Activated CD4-positive, alpha-beta T cell treated with anti-CD3 and anti-CD28 coated beads for 24 hours (primary cell): ENCODE measurements at regions not wholly inside any gene's neighbourhood (a gene's known extent, or its start where the extent isn't known, plus 50 kb on each side); places are given as distances from the start of the nearest gene placed in this dataset.

Experiments used
- DNase-seq, 2 donors: peaks; one replicate each; pipeline ENCODE4 v3.0.0-alpha.2; 2020; ENCODE audit warnings: low read depth in 2 of 2

GRCh38 chr5:124664287-124664686 lies 82.2 kb downstream of the ZNF608 start:
- DNase-seq = no peak

GRCh38 chr5:124663101-124663506 lies 83.3 kb downstream of the ZNF608 start:
- DNase-seq = no peak

- DNase-seq = no peak
Observed at GRCh38 chr5:124662181-124662781, 84.2 kb downstream of the ZNF608 start.

- no peak for DNase-seq
Observed at GRCh38 chr5:124661317-124662141, 84.9 kb downstream of the ZNF608 start.

GRCh38 chr5:124660229-124661093 lies 86.0 kb downstream of the ZNF608 start:
- no peak for DNase-seq

GRCh38 chr5:124659798-124660197 lies 86.6 kb downstream of the ZNF608 start:
- no peak for DNase-seq

- no peak for DNase-seq
Observed at GRCh38 chr5:124658867-124659557, 87.4 kb downstream of the ZNF608 start.

- no peak for DNase-seq
Observed at GRCh38 chr5:124655921-124656511, 90.4 kb downstream of the ZNF608 start.

GRCh38 chr5:124655251-124655917 lies 91.1 kb downstream of the ZNF608 start:
- DNase-seq = no peak

- no peak for DNase-seq
Observed at GRCh38 chr5:124654418-124654817, 92.0 kb downstream of the ZNF608 start.

GRCh38 chr5:124653666-124654065 lies 92.8 kb downstream of the ZNF608 start:
- no peak for DNase-seq

- no peak for DNase-seq
Observed at GRCh38 chr5:124652892-124653441, 93.5 kb downstream of the ZNF608 start.

GRCh38 chr5:124652514-124652819 lies 94.0 kb downstream of the ZNF608 start:
- no peak for DNase-seq

GRCh38 chr5:124651663-124652513 lies 94.6 kb downstream of the ZNF608 start:
- DNase-seq = peak in 1 of 2 donors; percentile 9

GRCh38 chr5:124650951-124651662 lies 95.3 kb downstream of the ZNF608 start:
- DNase-seq = no peak

GRCh38 chr5:124650147-124650561 lies 96.3 kb downstream of the ZNF608 start:
- no peak for DNase-seq

- DNase-seq = peak; percentile 14 to 39
Observed at GRCh38 chr5:124649491-124650146, 96.8 kb downstream of the ZNF608 start.

- no peak for DNase-seq
Observed at GRCh38 chr5:124648902-124649467, 97.5 kb downstream of the ZNF608 start.
